K562 (cell line): ENCODE measurements at regions not wholly inside any gene's neighbourhood (a gene's known extent, or its start where the extent isn't known, plus 50 kb on each side); places are given as distances from the start of the nearest gene placed in this dataset.

Experiments used
- ATAC-seq: fragments of 200-7000 bp; cut with Tn5 transposase; 3 replicates; pipeline ENCODE4 v1.9.1; 2020; ENCODE audit warnings: moderate library complexity
- BruUV-seq: library from RNA; stranded (reverse); fragments of 400-500 nt; replicated peaks from 2 replicates; lab custom pipeline; 2021; lab: Mats Ljungman, UMichigan
- CTCF ChIA-PET: fragments of 300-600 bp; formaldehyde crosslinking; extraction: SDS; loops from one replicate; lab custom pipeline; 2021; ENCODE audit warnings: low intra/inter-chr PET ratio; lab: Yijun Ruan, JAX
- POLR2A ChIA-PET: fragments of 300-600, 350-650 bp; sonication (Branson Sonifier 250); formaldehyde crosslinking; extraction: SDS; loops from one replicate; lab custom pipeline; 2021; ENCODE audit warnings: antibody characterized with exemption, inconsistent platforms; lab: Yijun Ruan, JAX
- DNase-seq, 4 experiments: peaks; one replicate each; pipeline versions ENCODE4 v3.0.0 to v3.0.0-alpha.2; 2011 to 2018; ENCODE audit warnings: low spot score in 3 of 4, mixed read lengths in 3 of 4; ENCODE audit errors: extremely low read depth in 1 of 4
- FAIRE-seq: peaks from 2 replicates; lab custom pipeline; 2011; peaks lifted over from hg19 to GRCh38; lab: Jason Lieb, UNC
- H2AFZ ChIP-seq: 2 replicates; pipeline ENCODE4 v1.6.0; 2011; ENCODE audit warnings: low read depth, low read length, control low read depth, inconsistent platforms
- H3K27ac ChIP-seq: fragments of 200-600 bp; 3 replicates; pipeline ENCODE4 v1.8.0; 2011; ENCODE audit warnings: low read depth, mild to moderate bottlenecking, control low read depth, inconsistent platforms, low read length, moderate library complexity, mixed read lengths; ENCODE audit errors: extremely low read depth
- H3K27me3 ChIP-seq, 2 experiments: fragments of 300-600 bp in 1 of 2; 2 replicates in 1 of 2; 3 replicates in 1 of 2; pipeline versions ENCODE4 v1.6.0 to v1.8.0; 2011; ENCODE audit warnings: inconsistent platforms in 2 of 2, low read length in 2 of 2, mild to moderate bottlenecking in 1 of 2, mixed read lengths in 1 of 2, moderate library complexity in 1 of 2; ENCODE audit not compliant: control insufficient read depth in 2 of 2, insufficient read depth in 2 of 2
- H3K36me3 ChIP-seq: fragments of 300-600 bp; 3 replicates; pipeline ENCODE4 v1.8.0; 2011; ENCODE audit warnings: mild to moderate bottlenecking, low read length, inconsistent platforms; ENCODE audit not compliant: control insufficient read depth, insufficient read depth
- H3K4me1 ChIP-seq, 2 experiments: fragments of 200-600 bp in 1 of 2; replicated peaks in 1 of 2; 2 replicates in 1 of 2; 3 replicates in 1 of 2; pipeline versions ENCODE4 v1.5.1 to v1.8.0; 2011; ENCODE audit warnings: inconsistent platforms in 2 of 2, low read length in 2 of 2, mild to moderate bottlenecking in 1 of 2, mixed read lengths in 1 of 2, moderate library complexity in 1 of 2; ENCODE audit not compliant: control insufficient read depth in 2 of 2, insufficient read depth in 2 of 2
- H3K4me2 ChIP-seq: 2 replicates; pipeline ENCODE4 v1.6.1; 2011; ENCODE audit warnings: low read length, control low read depth, inconsistent platforms, mixed read lengths; ENCODE audit not compliant: insufficient read depth
- H3K4me3 ChIP-seq: fragments of 200-600 bp; sonication (generic), shearing (Covaris generic); 2 replicates; pipeline ENCODE4 v1.5.1; 2016; ENCODE audit warnings: control low read depth, inconsistent platforms
- H3K79me2 ChIP-seq: fragments of 200-600 bp; 3 replicates; pipeline ENCODE4 v1.8.0; 2011; ENCODE audit warnings: low read length, inconsistent platforms; ENCODE audit not compliant: control insufficient read depth, insufficient read depth
- H3K9ac ChIP-seq, 2 experiments: 2 replicates each; pipeline versions ENCODE4 v1.6.0 to v1.6.1; 2011; ENCODE audit warnings: low read depth in 2 of 2, low read length in 2 of 2, control low read depth in 1 of 2, inconsistent platforms in 1 of 2, mild to moderate bottlenecking in 1 of 2, mixed read lengths in 1 of 2; ENCODE audit not compliant: insufficient read depth in 1 of 2
- H3K9me1 ChIP-seq: one replicate; pipeline ENCODE4 v1.6.0; 2011; ENCODE audit warnings: inconsistent platforms, mild to moderate bottlenecking, low read length, moderate library complexity; ENCODE audit not compliant: control insufficient read depth, insufficient read depth
- H3K9me3 ChIP-seq: replicated peaks from 2 replicates; pipeline ENCODE4 v1.5.1; 2011; ENCODE audit warnings: low read depth, low read length, inconsistent platforms; ENCODE audit not compliant: control insufficient read depth, insufficient read depth
- H4K20me1 ChIP-seq: replicated peaks from 2 replicates; pipeline ENCODE4 v1.6.1; 2011; ENCODE audit warnings: low read length, inconsistent platforms, mixed read lengths; ENCODE audit not compliant: control insufficient read depth, insufficient read depth
- CBX2 ChIP-seq: fragments of 200-600 bp; sonication (generic); IDR thresholded peaks from one replicate; pipeline ENCODE4 v1.6.1; 2012; ENCODE audit warnings: mild to moderate bottlenecking, low read length, inconsistent platforms; ENCODE audit not compliant: insufficient read depth, poor library complexity, severe bottlenecking
- CEBPB ChIP-seq: fragments of 450-650 bp; IDR thresholded peaks from 2 replicates; pipeline ENCODE4 v1.6.1; 2016; ENCODE audit warnings: missing genetic modification characterization, missing compliant biosample characterization
- DIDO1 ChIP-seq: fragments of 450-650 bp; IDR thresholded peaks from 2 replicates; pipeline ENCODE4 v1.6.1; 2016; ENCODE audit warnings: low read depth, missing biosample characterization, missing genetic modification characterization
- GABPB2 ChIP-seq: fragments of 250-450 bp; sonication (Bioruptor Pico); conservative IDR thresholded peaks from 2 replicates; pipeline ENCODE4 v1.5.1; 2021; ENCODE audit warnings: mild to moderate bottlenecking
- HNRNPH1 ChIP-seq: fragments of 200-400 bp; formaldehyde crosslinking; optimal IDR thresholded peaks from 2 replicates; pipeline ENCODE3; 2017; ENCODE audit warnings: low read depth, mild to moderate bottlenecking, low read length, moderate library complexity
- PHB ChIP-seq: fragments of 250-450 bp; sonication (Bioruptor Pico); IDR thresholded peaks from 2 replicates; pipeline ENCODE4 v1.5.0; 2021
- PHTF2 ChIP-seq: fragments of 250-450 bp; sonication (Bioruptor Pico); IDR thresholded peaks from 2 replicates; pipeline ENCODE4 v1.5.0; 2021; ENCODE audit warnings: mild to moderate bottlenecking
- POU5F1 ChIP-seq: fragments of 150-350 bp; IDR thresholded peaks from 2 replicates; pipeline ENCODE4 v1.6.1; 2014; ENCODE audit warnings: borderline replicate concordance, low read length, low read depth, mild to moderate bottlenecking; ENCODE audit not compliant: partially characterized antibody
- SLC30A9 ChIP-seq: fragments of 250-450 bp; sonication (Bioruptor Pico); IDR thresholded peaks from 2 replicates; pipeline ENCODE4 v1.8.0; 2022; ENCODE audit warnings: mild to moderate bottlenecking, moderate library complexity
- ZBTB1 ChIP-seq: sonication (generic); formaldehyde crosslinking; IDR thresholded peaks from 2 replicates; pipeline ENCODE4 v1.8.1; 2023; ENCODE audit warnings: missing genetic modification reagents, low read depth, mild to moderate bottlenecking, borderline replicate concordance
- ZBTB17 ChIP-seq: fragments of 450-650 bp; formaldehyde crosslinking; IDR thresholded peaks from 2 replicates; pipeline ENCODE4 v1.4.0; 2020; ENCODE audit warnings: mild to moderate bottlenecking
- whole genome bisulfite sequencing: fragments of 100-300 bp; shearing (Covaris generic); methylation state at CpG from one replicate; pipeline ENCODE4 v1.1.6; 2016; ENCODE audit warnings: low coverage, mixed read lengths; ENCODE audit not compliant: insufficient coverage; ENCODE audit errors: missing lambda C conversion rate; 5-methylcytosine and 5-hydroxymethylcytosine counted together
- in situ Hi-C: fragments of 300-500 bp; cut with MboI; formaldehyde crosslinking; loops from 4 replicates; pipeline ENCODE4 v1.15.0; 2018; ENCODE audit warnings: inconsistent platforms, mixed read lengths
- intact Hi-C: fragments of 100-400 bp; cut with micrococcal nuclease; formaldehyde crosslinking; loops from 2 replicates; pipeline ENCODE4 v1.14.2; 2022
- TF ChIP-seq, protein P1 (sequence below): fragments of 250-450 bp; sonication (Bioruptor Pico); IDR thresholded peaks from 2 replicates; pipeline ENCODE4 v1.9.0; 2021; ENCODE audit warnings: mild to moderate bottlenecking, inconsistent platforms
- TF ChIP-seq, protein P2 (sequence below), 2 experiments: fragments of 450-650 bp; IDR thresholded peaks; 2 replicates each; pipeline ENCODE4 v1.6.1; 2018; ENCODE audit warnings: mild to moderate bottlenecking in 2 of 2, low read depth in 1 of 2; ENCODE audit not compliant: partially characterized antibody in 2 of 2

DNA sequence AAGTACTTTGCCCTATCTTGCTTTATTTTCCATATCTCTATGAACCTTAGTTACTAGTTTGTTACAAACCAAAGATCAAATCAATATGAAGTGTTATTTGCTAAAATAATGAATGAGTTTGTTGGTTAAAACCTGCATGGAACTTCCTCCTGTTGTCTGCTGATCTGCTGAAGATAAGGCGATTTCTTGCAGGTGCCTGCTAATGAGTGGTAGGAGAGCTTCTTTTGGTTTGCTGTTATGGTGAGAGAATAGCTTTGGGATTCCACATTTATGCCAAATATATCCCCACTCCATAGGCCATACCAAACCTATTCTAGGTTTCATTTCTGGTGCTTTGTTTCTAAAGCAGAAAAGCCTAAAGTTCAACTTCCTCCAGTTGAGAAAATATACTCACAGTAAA, 103.8 kb upstream of the PCDH10 start (continued):
- TF ChIP-seq, protein P1, sequence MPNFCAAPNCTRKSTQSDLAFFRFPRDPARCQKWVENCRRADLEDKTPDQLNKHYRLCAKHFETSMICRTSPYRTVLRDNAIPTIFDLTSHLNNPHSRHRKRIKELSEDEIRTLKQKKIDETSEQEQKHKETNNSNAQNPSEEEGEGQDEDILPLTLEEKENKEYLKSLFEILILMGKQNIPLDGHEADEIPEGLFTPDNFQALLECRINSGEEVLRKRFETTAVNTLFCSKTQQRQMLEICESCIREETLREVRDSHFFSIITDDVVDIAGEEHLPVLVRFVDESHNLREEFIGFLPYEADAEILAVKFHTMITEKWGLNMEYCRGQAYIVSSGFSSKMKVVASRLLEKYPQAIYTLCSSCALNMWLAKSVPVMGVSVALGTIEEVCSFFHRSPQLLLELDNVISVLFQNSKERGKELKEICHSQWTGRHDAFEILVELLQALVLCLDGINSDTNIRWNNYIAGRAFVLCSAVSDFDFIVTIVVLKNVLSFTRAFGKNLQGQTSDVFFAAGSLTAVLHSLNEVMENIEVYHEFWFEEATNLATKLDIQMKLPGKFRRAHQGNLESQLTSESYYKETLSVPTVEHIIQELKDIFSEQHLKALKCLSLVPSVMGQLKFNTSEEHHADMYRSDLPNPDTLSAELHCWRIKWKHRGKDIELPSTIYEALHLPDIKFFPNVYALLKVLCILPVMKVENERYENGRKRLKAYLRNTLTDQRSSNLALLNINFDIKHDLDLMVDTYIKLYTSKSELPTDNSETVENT (CRISPR knock-in tag): no peak
- no peak for TF ChIP-seq ZBTB17 (CRISPR knock-in tag)
- TF ChIP-seq PHB (CRISPR knock-in tag): no peak

DNA sequence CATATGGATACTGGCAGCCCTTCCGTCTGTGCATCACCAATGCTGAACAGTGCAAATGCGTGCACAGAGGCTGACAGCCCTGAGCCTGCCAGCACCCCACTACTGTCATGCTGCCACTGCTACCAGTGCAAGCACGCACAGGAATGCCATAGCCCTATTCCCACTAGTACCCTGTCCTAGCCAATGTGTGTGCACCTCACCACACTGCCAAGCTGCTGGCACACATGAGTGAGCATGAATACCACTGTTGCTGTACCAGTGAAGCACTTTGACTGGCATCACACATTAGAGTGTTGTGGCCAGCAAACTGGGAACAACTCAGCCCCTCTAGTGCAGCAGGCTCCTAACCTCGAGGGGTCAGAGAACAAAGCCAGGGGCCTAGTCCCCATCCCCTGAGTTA, 102.9 kb upstream of the PCDH10 start:
- Histone ChIP-seq H3K27me3 (no peaks in the 10 kb centered on the region), H4K20me1 (no peaks in the 10 kb centered on the region), H3K9me1 (no peaks in the 10 kb centered on the region), H3K4me3 (no peak overlapping the region), H3K36me3 (no peaks in the 10 kb centered on the region), H3K79me2 (no peaks in the 10 kb centered on the region), H3K27ac (no peak overlapping the region), H3K9ac (no peak overlapping the region), H2AFZ (no peak overlapping the region), H3K9me3 (no peaks in the 10 kb centered on the region; the same call in 1 of the 2 replicates), H3K4me2 (no peak overlapping the region), H3K4me1 (no peaks in the 10 kb centered on the region)
- POLR2A ChIA-PET: no interaction called here
- no peak for FAIRE-seq
- in situ Hi-C loops: no loop called here
- no peak for DNase-seq
- CTCF ChIA-PET: no interaction called here
- BruUV-seq: no TSS peak
- intact Hi-C loops: no loop called here
- ATAC-seq: no peak
- WGBS: 0% methylated on average over 4 of the region's 4 CpGs
- TF ChIP-seq CBX2: no peak
- no peak for TF ChIP-seq DIDO1 (tag)
- no peak for TF ChIP-seq SLC30A9 (CRISPR knock-in tag)
- TF ChIP-seq GABPB2 (CRISPR knock-in tag): no peak
- no peak for TF ChIP-seq HNRNPH1
- no peak for TF ChIP-seq PHTF2 (CRISPR knock-in tag)
- TF ChIP-seq, protein P2, sequence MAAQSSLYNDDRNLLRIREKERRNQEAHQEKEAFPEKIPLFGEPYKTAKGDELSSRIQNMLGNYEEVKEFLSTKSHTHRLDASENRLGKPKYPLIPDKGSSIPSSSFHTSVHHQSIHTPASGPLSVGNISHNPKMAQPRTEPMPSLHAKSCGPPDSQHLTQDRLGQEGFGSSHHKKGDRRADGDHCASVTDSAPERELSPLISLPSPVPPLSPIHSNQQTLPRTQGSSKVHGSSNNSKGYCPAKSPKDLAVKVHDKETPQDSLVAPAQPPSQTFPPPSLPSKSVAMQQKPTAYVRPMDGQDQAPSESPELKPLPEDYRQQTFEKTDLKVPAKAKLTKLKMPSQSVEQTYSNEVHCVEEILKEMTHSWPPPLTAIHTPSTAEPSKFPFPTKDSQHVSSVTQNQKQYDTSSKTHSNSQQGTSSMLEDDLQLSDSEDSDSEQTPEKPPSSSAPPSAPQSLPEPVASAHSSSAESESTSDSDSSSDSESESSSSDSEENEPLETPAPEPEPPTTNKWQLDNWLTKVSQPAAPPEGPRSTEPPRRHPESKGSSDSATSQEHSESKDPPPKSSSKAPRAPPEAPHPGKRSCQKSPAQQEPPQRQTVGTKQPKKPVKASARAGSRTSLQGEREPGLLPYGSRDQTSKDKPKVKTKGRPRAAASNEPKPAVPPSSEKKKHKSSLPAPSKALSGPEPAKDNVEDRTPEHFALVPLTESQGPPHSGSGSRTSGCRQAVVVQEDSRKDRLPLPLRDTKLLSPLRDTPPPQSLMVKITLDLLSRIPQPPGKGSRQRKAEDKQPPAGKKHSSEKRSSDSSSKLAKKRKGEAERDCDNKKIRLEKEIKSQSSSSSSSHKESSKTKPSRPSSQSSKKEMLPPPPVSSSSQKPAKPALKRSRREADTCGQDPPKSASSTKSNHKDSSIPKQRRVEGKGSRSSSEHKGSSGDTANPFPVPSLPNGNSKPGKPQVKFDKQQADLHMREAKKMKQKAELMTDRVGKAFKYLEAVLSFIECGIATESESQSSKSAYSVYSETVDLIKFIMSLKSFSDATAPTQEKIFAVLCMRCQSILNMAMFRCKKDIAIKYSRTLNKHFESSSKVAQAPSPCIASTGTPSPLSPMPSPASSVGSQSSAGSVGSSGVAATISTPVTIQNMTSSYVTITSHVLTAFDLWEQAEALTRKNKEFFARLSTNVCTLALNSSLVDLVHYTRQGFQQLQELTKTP (IDR thresholded peaks at IDR 0.05; ENCODE audit: low read depth in 1 of 2, partially characterized antibody in 2 of 2): no peak
- no peak for TF ChIP-seq ZBTB1
- no peak for TF ChIP-seq POU5F1
- no peak for TF ChIP-seq CEBPB (tag)
